ENCODE measurements at regions not wholly inside any gene's neighbourhood (a gene's known extent, or its start where the extent isn't known, plus 50 kb on each side); places are given as distances from the start of the nearest gene placed in this dataset.
A peak's percentile ranks its signal among the peaks of the same experiment; 100 is the strongest.
"Not testable (repeated sequence)": the region's sequence is repeated elsewhere in the genome, so short reads cannot be mapped to it uniquely, and the experiment has no call there.

- DNase-seq: no peak
Measured at GRCh38 chr10:26355241-26355640, 82.9 kb upstream of the APBB1IP start.

GRCh38 chr10:26357203-26357602 lies 80.9 kb upstream of the APBB1IP start:
- peak; percentile 59 for DNase-seq

DNA sequence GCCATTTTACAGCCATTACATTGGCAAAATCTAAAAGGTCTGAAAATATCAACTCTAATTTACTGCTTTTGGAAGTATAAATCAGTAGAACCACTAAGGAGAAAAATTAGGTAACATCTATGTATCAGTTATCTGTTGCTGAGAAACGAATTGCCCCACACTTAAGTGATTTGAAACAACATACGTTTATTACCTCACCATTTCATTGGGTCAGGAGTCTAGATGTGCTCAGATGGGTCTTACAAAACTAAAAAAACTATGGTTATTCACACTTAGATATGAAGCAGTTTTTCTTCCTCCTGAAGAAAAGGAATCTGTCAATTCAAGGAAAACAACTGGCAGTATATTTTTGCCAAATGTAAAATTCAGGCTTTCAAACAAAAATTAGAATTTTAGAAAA lies 80.1 kb upstream of the APBB1IP start:
- DNase-seq: no peak

DNA sequence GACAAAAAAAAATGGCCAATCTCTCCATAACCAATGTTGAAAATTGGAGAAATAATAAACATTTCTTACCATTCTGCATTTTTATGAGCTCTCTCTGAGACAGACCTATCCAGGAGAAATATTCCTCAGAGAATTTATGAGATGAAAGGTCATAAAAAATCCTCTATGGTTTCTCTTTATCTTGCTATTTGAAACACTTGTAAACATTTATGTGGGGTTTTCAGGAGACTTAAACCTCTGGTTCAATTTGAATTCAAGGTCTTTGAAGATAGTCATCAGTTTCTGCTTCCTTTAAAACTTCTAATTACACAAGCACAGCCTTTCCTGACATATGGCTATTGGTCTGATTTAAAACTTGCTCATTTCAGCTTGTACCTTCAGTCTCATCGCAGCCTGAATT lies 78.5 kb upstream of the APBB1IP start:
- DNase-seq: no peak

- DNase-seq: no peak
Measured at GRCh38 chr10:26361351-26361750, 76.8 kb upstream of the APBB1IP start.

GRCh38 chr10:26361971-26362370 lies 76.2 kb upstream of the APBB1IP start:
- no peak for DNase-seq

DNA sequence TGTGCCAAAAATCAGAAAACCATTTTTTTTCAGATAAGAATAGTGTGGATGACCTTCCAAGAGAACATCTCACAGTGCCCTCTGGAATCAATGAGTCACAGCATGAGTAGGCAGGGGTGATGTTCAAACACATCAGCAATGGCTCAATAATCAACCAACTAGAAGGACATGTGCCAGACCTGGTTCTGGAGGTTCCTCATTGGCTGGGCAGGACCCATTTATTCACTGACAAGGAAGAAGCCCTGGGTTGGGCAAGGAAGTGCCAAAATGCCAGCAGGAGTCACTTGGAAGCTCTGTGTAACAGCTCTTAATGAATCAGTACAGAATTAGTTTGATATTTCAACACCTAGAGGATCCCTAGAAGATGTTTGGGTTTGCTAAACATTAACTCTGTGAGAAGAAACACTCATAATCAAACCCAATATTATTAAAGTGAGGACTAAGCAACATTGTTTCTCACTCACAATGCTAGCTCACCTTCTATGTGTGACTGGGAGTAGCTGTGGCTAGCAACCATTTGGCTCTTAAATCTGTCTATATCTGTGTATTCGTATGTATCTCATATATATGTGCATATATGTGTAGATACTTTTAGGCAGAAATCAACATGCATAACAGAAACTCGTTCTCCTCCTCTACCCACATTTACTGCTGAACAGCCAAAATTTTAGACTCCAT lies 72.3 kb upstream of the APBB1IP start:
- no peak for DNase-seq

DNA sequence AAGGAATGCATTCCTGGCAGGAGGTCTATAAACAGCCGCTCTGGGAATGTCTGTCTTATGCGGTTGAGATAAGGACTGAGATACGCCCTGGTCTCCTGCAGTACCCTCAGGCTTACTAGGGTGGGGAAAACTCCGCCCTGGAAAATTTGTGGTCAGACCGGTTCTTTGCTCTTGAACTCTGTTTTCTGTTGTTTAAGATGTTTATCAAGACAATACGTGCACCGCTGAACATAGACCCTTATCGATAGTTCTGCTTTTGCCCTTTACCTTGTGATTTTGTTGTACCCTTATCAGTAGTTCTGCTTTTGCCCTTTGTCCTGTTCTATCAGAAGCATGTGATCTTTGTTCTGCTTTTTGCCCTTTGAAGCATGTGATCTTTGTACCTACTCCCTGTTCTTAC lies 71.1 kb upstream of the APBB1IP start:
- DNase-seq: not testable (repeated sequence)

DNA sequence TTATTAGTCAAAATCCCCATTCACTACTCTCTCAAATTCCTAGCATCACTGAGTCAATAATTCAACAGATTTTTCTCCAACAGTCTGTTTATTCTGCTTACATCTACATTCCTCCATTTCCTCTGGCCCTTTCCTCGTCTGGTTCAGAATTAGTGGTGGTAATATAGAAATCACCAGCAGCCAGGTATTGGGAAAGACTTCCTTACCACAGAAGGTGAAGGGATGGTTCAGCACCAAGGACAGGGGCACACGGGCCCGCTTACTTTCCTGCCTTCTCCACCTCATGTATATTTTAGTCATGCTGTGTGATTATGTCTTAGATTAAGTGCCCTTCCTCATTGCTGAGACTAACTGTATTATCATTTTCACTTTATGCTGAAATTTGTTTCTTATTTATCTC lies 70.4 kb upstream of the APBB1IP start:
- peak; percentile 31 for DNase-seq

- no peak for DNase-seq
Measured at GRCh38 chr10:26368463-26368862, 69.7 kb upstream of the APBB1IP start.

DNA sequence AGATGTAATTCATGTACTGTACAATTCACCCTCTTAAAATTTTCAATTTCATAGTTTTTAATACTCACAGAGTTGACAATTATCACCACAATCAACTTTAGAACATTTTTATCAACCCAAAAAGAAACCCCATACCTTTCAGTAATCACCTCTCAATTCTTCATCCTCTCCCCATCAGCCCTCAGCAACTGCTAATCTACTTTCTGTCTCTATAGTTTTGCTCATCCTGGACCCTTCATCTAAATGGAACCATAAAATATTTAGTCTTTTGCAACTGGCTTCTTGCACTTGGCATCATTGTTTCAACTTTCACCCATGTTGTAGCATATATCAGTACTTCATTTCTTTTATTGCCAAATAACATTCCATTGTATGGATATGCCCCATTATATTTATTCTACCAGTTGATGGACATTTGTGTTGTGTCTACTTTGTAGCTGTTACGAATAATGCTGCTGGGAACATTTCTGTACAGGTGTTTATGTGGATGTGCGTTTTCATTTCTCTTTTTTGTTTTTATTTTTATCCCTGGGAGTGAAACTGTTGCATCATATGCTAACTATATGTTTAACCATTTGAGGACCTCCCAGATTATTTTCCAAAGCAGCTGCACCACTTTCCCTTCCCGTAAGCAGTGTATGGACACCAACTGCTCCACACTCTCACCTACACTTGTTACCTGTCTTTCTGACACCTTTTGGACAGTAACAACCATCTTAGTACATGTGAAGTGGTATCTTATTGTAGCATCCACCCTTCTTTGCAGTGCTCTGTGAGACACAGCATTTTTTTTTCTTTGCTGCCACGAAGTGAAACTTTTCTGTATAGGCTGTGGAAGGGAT lies 65.4 kb upstream of the APBB1IP start:
- DNase-seq: no peak

- no peak for DNase-seq
Measured at GRCh38 chr10:26374426-26374825, 63.7 kb upstream of the APBB1IP start.

- not testable (repeated sequence) for DNase-seq
Measured at GRCh38 chr10:26377224-26377810, 60.8 kb upstream of the APBB1IP start.

DNA sequence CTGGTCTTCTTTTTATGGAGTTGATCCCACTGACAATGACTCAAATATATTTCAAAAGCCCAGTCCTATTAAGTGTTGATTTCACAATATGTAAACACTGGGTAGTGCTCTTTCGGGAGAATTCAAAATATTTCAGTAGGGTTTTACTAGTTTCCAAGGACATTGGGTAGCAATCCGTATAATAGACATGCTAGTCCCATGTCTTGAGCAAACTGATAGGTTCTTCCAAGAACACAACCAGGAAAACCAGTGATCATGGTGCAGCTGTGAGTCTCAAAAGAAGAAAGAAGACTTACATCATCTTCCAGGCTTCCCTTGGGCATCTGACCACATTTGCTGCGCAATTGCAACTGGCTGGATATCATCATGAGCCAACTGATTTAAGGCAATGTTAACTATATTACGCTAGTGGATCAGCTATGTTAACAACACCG lies 59.3 kb upstream of the APBB1IP start:
- no peak for DNase-seq

DNA sequence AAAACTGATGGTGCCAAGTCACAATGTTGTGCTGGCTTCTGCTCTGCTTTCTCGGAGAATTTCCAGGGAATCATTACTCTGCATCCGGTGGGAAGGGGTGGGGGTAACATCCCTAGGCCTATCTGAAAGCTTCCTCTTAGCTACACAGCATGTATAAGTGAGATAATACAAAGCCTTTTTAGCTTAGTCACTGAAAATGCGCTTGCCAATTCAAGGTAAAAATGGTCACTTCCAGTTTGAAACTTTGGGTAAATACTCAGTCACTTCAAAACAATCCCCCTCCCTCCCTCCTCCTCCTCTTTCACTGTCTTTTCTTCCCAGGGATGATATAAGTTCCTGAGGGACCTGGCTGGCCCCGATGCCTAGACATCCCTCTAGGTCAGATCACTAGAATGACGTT lies 57.3 kb upstream of the APBB1IP start:
- no peak for DNase-seq

GRCh38 chr10:26381986-26382385 lies 56.2 kb upstream of the APBB1IP start:
- DNase-seq: no peak

- no peak for DNase-seq
Measured at GRCh38 chr10:26384600-26384999, 53.5 kb upstream of the APBB1IP start.

- no peak for DNase-seq
Measured at GRCh38 chr10:26385443-26385842, 52.7 kb upstream of the APBB1IP start.

DNA sequence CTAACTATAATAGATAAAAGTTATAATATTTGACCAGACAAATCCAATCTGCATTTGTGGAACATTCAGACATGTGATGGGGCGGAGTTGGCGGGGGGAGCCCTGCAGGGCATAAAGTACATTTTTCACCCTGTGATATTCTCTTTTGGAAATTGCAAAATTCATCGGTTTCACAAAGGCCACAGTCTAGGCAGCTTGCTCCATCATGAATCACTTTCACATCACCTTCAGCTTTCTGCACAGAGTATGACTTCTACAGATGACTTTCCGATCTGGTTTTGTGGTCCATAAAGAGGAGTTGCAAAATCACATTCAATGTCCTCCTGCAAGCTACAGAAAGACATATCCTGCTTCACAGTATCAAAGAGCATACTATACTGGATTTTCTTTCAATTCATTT lies 51.4 kb upstream of the APBB1IP start:
- DNase-seq: peak; percentile 11

All from activated CD4-positive, alpha-beta T cell treated with anti-CD3 and anti-CD28 coated beads, Interleukin-2, Interleukin-6, amounts not matched to agents 100 ng/mL and 50 ng/mL, durations not matched to agents 16 hours and 8 hours (primary cell).